H9 (cell line): ENCODE measurements at regions not wholly inside any gene's neighbourhood (a gene's known extent, or its start where the extent isn't known, plus 50 kb on each side); places are given as distances from the start of the nearest gene placed in this dataset.

ENCODE experiments used
- DNase-seq: peaks from one replicate; pipeline ENCODE4 v3.0.0-alpha.2; 2017
- H2AFZ ChIP-seq: one replicate; pipeline ENCODE4 v1.6.1; 2013; ENCODE audit warnings: mild to moderate bottlenecking, low read length, control low read depth, moderate library complexity
- H2AK5ac ChIP-seq: 2 replicates; pipeline ENCODE4 v1.6.1; 2013; ENCODE audit warnings: low read length, control low read depth, mixed read lengths; ENCODE audit not compliant: insufficient read length
- H2BK120ac ChIP-seq: one replicate; pipeline ENCODE4 v1.6.1; 2013; ENCODE audit warnings: low read depth, mild to moderate bottlenecking, low read length, control low read depth, inconsistent platforms; ENCODE audit not compliant: poor library complexity, severe bottlenecking
- H2BK12ac ChIP-seq: 2 replicates; pipeline ENCODE4 v1.6.1; 2013; ENCODE audit warnings: low read length, control low read depth, mixed read lengths, low read depth; ENCODE audit not compliant: insufficient read length
- H2BK15ac ChIP-seq: 2 replicates; pipeline ENCODE4 v1.6.1; 2013; ENCODE audit warnings: low read depth, low read length, control low read depth
- H2BK20ac ChIP-seq: one replicate; pipeline ENCODE4 v1.6.1; 2013; ENCODE audit warnings: low read depth, mild to moderate bottlenecking, low read length, control low read depth, inconsistent platforms; ENCODE audit not compliant: poor library complexity, severe bottlenecking
- H2BK5ac ChIP-seq: 2 replicates; pipeline ENCODE4 v1.6.1; 2013; ENCODE audit warnings: low read length, control low read depth, mixed read lengths; ENCODE audit not compliant: insufficient read length
- H3K14ac ChIP-seq: 2 replicates; pipeline ENCODE4 v1.6.1; 2013; ENCODE audit warnings: low read length, control low read depth; ENCODE audit not compliant: insufficient read depth
- H3K18ac ChIP-seq: 2 replicates; pipeline ENCODE4 v1.6.1; 2013; ENCODE audit warnings: low read depth, mild to moderate bottlenecking, mixed read lengths, low read length, control low read depth; ENCODE audit not compliant: insufficient read length
- H3K23ac ChIP-seq: 2 replicates; pipeline ENCODE4 v1.6.1; 2013; ENCODE audit warnings: low read length, control low read depth, mixed read lengths, low read depth; ENCODE audit not compliant: insufficient read length
- H3K23me2 ChIP-seq: 2 replicates; pipeline ENCODE4 v1.6.1; 2013; ENCODE audit warnings: low read depth, mild to moderate bottlenecking, mixed read lengths, low read length, control low read depth; ENCODE audit not compliant: insufficient read length, poor library complexity, severe bottlenecking
- H3K27ac ChIP-seq: 2 replicates; pipeline ENCODE4 v1.5.1; 2013; ENCODE audit warnings: low read length, control low read depth, mixed read lengths, low read depth; ENCODE audit not compliant: insufficient read length
- H3K27me3 ChIP-seq: 2 replicates; pipeline ENCODE4 v1.6.1; 2013; ENCODE audit warnings: low read length, control low read depth, inconsistent platforms; ENCODE audit not compliant: insufficient read depth
- H3K4ac ChIP-seq: 2 replicates; pipeline ENCODE4 v1.6.1; 2013; ENCODE audit warnings: low read depth, mild to moderate bottlenecking, control low read depth, inconsistent platforms, low read length, moderate library complexity
- H3K4me1 ChIP-seq: 2 replicates; pipeline ENCODE4 v1.6.1; 2013; ENCODE audit warnings: low read length, control low read depth, inconsistent platforms; ENCODE audit not compliant: insufficient read depth
- H3K4me2 ChIP-seq: 2 replicates; pipeline ENCODE4 v1.6.1; 2013; ENCODE audit warnings: low read length, control low read depth, mixed read lengths; ENCODE audit not compliant: insufficient read length, insufficient read depth
- H3K56ac ChIP-seq: 2 replicates; pipeline ENCODE4 v1.6.1; 2013; ENCODE audit warnings: low read depth, mild to moderate bottlenecking, mixed read lengths, low read length, control low read depth; ENCODE audit not compliant: insufficient read length
- H3K79me1 ChIP-seq: 2 replicates; pipeline ENCODE4 v1.6.1; 2013; ENCODE audit warnings: low read depth, mild to moderate bottlenecking, moderate library complexity, low read length, control low read depth, inconsistent platforms; ENCODE audit not compliant: insufficient read depth, poor library complexity, severe bottlenecking
- H3K79me2 ChIP-seq: 2 replicates; pipeline ENCODE4 v1.6.1; 2013; ENCODE audit warnings: low read length, control low read depth, inconsistent platforms; ENCODE audit not compliant: insufficient read depth
- H3K9ac ChIP-seq: 2 replicates; pipeline ENCODE4 v1.6.1; 2013; ENCODE audit warnings: low read length, control low read depth, mixed read lengths; ENCODE audit not compliant: insufficient read length; ENCODE audit errors: extremely low read depth
- H3K9me3 ChIP-seq: one replicate; pipeline ENCODE4 v1.6.1; 2013; ENCODE audit warnings: low read depth, low read length, inconsistent platforms; ENCODE audit not compliant: control insufficient read depth
- H3T11ph ChIP-seq: one replicate; pipeline ENCODE4 v1.6.1; 2013; ENCODE audit warnings: mild to moderate bottlenecking, low read length, control low read depth, inconsistent platforms
- H4K20me1 ChIP-seq: one replicate; pipeline ENCODE4 v1.6.1; 2013; ENCODE audit not compliant: control insufficient read depth, insufficient read length, insufficient read depth
- H4K5ac ChIP-seq: 2 replicates; pipeline ENCODE4 v1.6.1; 2013; ENCODE audit warnings: low read depth, mild to moderate bottlenecking, mixed read lengths, low read length, control low read depth; ENCODE audit not compliant: insufficient read length
- H4K8ac ChIP-seq: replicated peaks from 2 replicates; pipeline ENCODE4 v1.6.1; 2013; ENCODE audit warnings: low read length, control low read depth, mixed read lengths, low read depth; ENCODE audit not compliant: insufficient read length
- H4K91ac ChIP-seq: 2 replicates; pipeline ENCODE4 v1.6.1; 2013; ENCODE audit warnings: low read depth, mild to moderate bottlenecking, moderate library complexity, mixed read lengths, low read length, control low read depth; ENCODE audit not compliant: insufficient read length
- H3K27ac Mint-ChIP-seq, 3 experiments: 2 replicates in 2 of 3; 3 replicates in 1 of 3; pipeline ENCODE4 v1.8.0; 2020 to 2021; ENCODE audit warnings: mixed read lengths in 3 of 3, mild to moderate bottlenecking in 1 of 3, moderate library complexity in 1 of 3
- H3K27me3 Mint-ChIP-seq: 2 replicates; pipeline ENCODE4 v1.8.0; 2021; ENCODE audit warnings: low read depth, mild to moderate bottlenecking, moderate library complexity, mixed read lengths
- H3K36me3 Mint-ChIP-seq, 3 experiments: 2 replicates in 2 of 3; 3 replicates in 1 of 3; pipeline ENCODE4 v1.8.0; 2020 to 2021; ENCODE audit warnings: low read depth in 3 of 3, mixed read lengths in 3 of 3; ENCODE audit not compliant: insufficient read depth in 1 of 3
- H3K4me1 Mint-ChIP-seq, 2 experiments: 2 replicates each; pipeline ENCODE4 v1.8.0; 2020; ENCODE audit warnings: mixed read lengths in 2 of 2
- H3K4me3 Mint-ChIP-seq, 2 experiments: 2 replicates in 1 of 2; 3 replicates in 1 of 2; pipeline ENCODE4 v1.8.0; 2020 to 2021; ENCODE audit warnings: mild to moderate bottlenecking in 2 of 2, mixed read lengths in 2 of 2, moderate library complexity in 1 of 2
- H3K9me3 Mint-ChIP-seq, 2 experiments: 2 replicates in 1 of 2; 3 replicates in 1 of 2; pipeline ENCODE4 v1.8.0; 2020; ENCODE audit warnings: mild to moderate bottlenecking in 2 of 2, mixed read lengths in 2 of 2, moderate library complexity in 1 of 2
- WGBS: extraction: QIAGEN DNeasy Blood & Tissue Kit; methylation state at CpG from one replicate; pipeline ENCODE4 v1.1.7; 2013; ENCODE audit warnings: missing lambda C conversion rate, low lambda C conversion rate, mixed read lengths; ENCODE audit not compliant: insufficient read length; ENCODE audit errors: extremely low coverage; 5-methylcytosine and 5-hydroxymethylcytosine counted together
- TF ChIP-seq, protein P1 (sequence below): fragments of 200-600 bp; sonication (generic); conservative IDR thresholded peaks from 3 replicates; pipeline ENCODE4 v1.8.0; 2021; ENCODE audit warnings: antibody characterized with exemption, mild to moderate bottlenecking

DNA sequence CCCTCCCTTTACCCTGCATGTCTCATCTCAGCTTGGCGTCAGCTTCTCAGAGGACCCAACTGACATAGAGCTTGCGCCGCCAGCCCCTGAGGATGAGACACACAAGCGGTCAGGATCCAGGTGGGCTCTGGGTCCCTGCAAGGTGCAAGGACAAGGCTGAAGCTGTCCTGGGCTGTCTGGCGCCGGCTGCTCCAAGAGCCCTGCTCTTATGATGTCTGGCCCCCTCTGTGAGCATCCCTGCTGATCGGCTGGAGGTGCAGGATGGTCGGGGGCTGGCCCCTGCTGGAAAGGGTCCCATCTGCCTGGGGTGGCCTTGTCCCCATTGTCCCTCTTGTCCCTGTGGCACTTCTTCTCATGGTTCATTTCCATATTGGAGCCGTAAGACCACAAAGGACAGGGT, 479.0 kb downstream of the NPHP4 start:
- H3K4ac ChIP-seq, result no peak overlapping the region
- no peak overlapping the region for H2BK120ac ChIP-seq
- no peak overlapping the region for H3K4me2 ChIP-seq
- H3K36me3 Mint-ChIP-seq, result no peaks in the 10 kb centered on the region
- no peak overlapping the region for H3K4me3 Mint-ChIP-seq
- H2BK12ac ChIP-seq, result no peak overlapping the region
- no peak overlapping the region for H3K27ac Mint-ChIP-seq
- no peak overlapping the region for H4K8ac ChIP-seq
- no peak overlapping the region for H3K14ac ChIP-seq
- 0 out of 2 replicates have a peak, but pooled peaks cover 2% of the 10 kb centered on the region for H3K4me1 ChIP-seq
- no peaks in the 10 kb centered on the region for H4K20me1 ChIP-seq
- no peaks in the 10 kb centered on the region for H3K23me2 ChIP-seq
- H4K5ac ChIP-seq, result no peak overlapping the region
- no peaks in the 10 kb centered on the region; a peak in 2 of 5 replicates for H3K9me3 Mint-ChIP-seq
- peaks cover 8 to 17% of the 10 kb centered on the region in 2 experiments for H3K4me1 Mint-ChIP-seq
- no peaks in the 10 kb centered on the region for H3K79me1 ChIP-seq
- H3K79me2 ChIP-seq, result no peaks in the 10 kb centered on the region
- no peak for DNase-seq
- no peak overlapping the region for H2AK5ac ChIP-seq
- no peak overlapping the region for H3K56ac ChIP-seq
- no peak overlapping the region for H3T11ph ChIP-seq
- no peak overlapping the region for H2BK20ac ChIP-seq
- H2AFZ ChIP-seq, result no peak overlapping the region
- H3K27me3 Mint-ChIP-seq, result peaks cover 6% of the 10 kb centered on the region
- TF ChIP-seq, protein P1, sequence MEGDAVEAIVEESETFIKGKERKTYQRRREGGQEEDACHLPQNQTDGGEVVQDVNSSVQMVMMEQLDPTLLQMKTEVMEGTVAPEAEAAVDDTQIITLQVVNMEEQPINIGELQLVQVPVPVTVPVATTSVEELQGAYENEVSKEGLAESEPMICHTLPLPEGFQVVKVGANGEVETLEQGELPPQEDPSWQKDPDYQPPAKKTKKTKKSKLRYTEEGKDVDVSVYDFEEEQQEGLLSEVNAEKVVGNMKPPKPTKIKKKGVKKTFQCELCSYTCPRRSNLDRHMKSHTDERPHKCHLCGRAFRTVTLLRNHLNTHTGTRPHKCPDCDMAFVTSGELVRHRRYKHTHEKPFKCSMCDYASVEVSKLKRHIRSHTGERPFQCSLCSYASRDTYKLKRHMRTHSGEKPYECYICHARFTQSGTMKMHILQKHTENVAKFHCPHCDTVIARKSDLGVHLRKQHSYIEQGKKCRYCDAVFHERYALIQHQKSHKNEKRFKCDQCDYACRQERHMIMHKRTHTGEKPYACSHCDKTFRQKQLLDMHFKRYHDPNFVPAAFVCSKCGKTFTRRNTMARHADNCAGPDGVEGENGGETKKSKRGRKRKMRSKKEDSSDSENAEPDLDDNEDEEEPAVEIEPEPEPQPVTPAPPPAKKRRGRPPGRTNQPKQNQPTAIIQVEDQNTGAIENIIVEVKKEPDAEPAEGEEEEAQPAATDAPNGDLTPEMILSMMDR, result no peak
- H3K18ac ChIP-seq, result no peak overlapping the region
- H3K23ac ChIP-seq, result no peak overlapping the region
- H3K9ac ChIP-seq, result no peak overlapping the region
- H3K9me3 ChIP-seq, result no peaks in the 10 kb centered on the region
- no peak overlapping the region for H2BK5ac ChIP-seq
- H3K27ac ChIP-seq, result no peak overlapping the region
- no peaks in the 10 kb centered on the region for H3K27me3 ChIP-seq
- H4K91ac ChIP-seq, result no peak overlapping the region
- H2BK15ac ChIP-seq, result no peak overlapping the region
- WGBS, result no CpG with 5 or more reads among the region's 9 CpGs
